ENCODE measurements at regions not wholly inside any gene's neighbourhood (a gene's known extent, or its start where the extent isn't known, plus 50 kb on each side); places are given as distances from the start of the nearest gene placed in this dataset. TPM values are rescaled to one million over a fixed set of nuclear protein-coding genes. Genes with fewer than 3 reads are reported as not detected.
A peak's percentile ranks its signal among the peaks of the same experiment; 100 is the strongest.

- TF ChIP-seq CTCF (IDR thresholded peaks at IDR 0.05) = no peak
- ATAC-seq (ENCODE audit: low FRiP score) (no peak), DNase-seq (ENCODE audit: low spot score) (no peak)
Measured at GRCh38 chr13:31670831-31671617, 68.3 kb upstream of the RXFP2 start.

- TF ChIP-seq CTCF (IDR thresholded peaks at IDR 0.05) = no peak
Measured at GRCh38 chr13:31674051-31674450, 65.3 kb upstream of the RXFP2 start.

GRCh38 chr13:31675440-31675953 lies 63.8 kb upstream of the RXFP2 start:
- DNase-seq (ENCODE audit: low spot score) = no peak
- TF ChIP-seq CTCF (IDR thresholded peaks at IDR 0.05) = no peak
- peak; percentile 57 for ATAC-seq (ENCODE audit: low FRiP score)

More at GRCh38 chr13:31674051-31674450, 65.3 kb upstream of the RXFP2 start:
- DNase-seq (ENCODE audit: low spot score) = no peak
- ATAC-seq (ENCODE audit: low FRiP score) = no peak

- ATAC-seq (ENCODE audit: low FRiP score) = no peak
- no peak for DNase-seq (ENCODE audit: low spot score)
- no peak for TF ChIP-seq CTCF (IDR thresholded peaks at IDR 0.05)
Measured at GRCh38 chr13:31681133-31681532, 58.2 kb upstream of the RXFP2 start.

GRCh38 chr13:31684466-31684865 lies 54.9 kb upstream of the RXFP2 start:
- DNase-seq (ENCODE audit: low spot score) = no peak
- no peak for ATAC-seq (ENCODE audit: low FRiP score)
- TF ChIP-seq CTCF (IDR thresholded peaks at IDR 0.05) = no peak

- DNase-seq (ENCODE audit: low spot score) = no peak
- peak; percentile 57 for ATAC-seq (ENCODE audit: low FRiP score)
- TF ChIP-seq CTCF (IDR thresholded peaks at IDR 0.05) = no peak
Measured at GRCh38 chr13:31686670-31687425, 52.5 kb upstream of the RXFP2 start.

Small RNAs in the stretch of these regions (small RNA-seq; reads per million reads assigned to genes)
- not detected for gene AL161616.1

Measured in omental fat pad (tissue), 3 donors.